CD4-positive, alpha-beta T cell treated with Interleukin-21 for 1 hour (primary cell): ENCODE measurements at regions not wholly inside any gene's neighbourhood (a gene's known extent, or its start where the extent isn't known, plus 50 kb on each side); places are given as distances from the start of the nearest gene placed in this dataset.
"Not testable (repeated sequence)": the region's sequence is repeated elsewhere in the genome, so short reads cannot be mapped to it uniquely, and the experiment has no call there.

Source experiments
- DNase-seq: peaks from one replicate; pipeline ENCODE4 v3.0.0-alpha.2; 2020

DNA sequence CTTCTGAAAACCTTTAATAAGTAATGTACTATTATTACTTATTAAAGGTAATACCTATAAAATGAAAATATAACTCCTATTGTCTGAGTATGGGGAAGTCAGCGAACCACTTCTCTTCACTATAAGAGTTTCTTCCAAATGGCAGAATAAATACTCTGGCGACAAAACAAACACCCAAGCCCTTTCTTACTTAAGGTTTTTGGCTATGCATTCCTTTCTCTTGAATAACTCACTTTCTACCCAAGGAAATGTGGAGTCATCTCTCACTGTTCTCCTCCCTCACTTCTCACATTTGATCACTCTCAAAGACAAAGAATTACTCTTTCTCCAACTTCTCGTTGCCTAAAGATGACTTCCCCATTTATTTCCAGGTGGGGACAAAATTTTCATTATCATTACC is 816.8 kb upstream of the CRIM1 start:
- DNase-seq, result no peak

DNA sequence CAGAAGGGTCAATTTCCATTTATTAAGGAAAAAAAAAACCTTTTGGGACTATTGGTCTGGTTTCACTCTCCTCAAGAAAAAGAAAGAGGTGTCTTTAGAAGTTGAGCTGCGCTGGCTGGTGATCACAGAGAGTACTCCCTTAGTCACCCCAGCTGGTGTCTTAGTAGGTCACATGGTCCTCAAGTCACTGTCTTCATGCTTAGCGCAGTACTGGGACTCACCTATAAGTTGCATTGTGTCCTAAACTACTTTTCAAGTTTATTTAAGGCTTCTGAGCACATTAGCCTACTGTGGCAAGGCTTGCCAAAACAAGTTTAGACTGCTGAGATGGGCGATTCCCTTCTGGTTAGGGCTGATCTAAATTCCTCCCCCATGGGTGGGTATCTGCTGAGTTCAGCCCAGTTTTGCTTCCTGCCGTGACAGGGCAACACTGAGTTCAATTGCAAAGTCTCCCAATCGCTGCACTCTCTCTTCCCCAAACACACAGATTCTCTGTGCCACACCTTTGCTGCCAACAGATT is 824.9 kb upstream of the CRIM1 start:
- no peak for DNase-seq

DNA sequence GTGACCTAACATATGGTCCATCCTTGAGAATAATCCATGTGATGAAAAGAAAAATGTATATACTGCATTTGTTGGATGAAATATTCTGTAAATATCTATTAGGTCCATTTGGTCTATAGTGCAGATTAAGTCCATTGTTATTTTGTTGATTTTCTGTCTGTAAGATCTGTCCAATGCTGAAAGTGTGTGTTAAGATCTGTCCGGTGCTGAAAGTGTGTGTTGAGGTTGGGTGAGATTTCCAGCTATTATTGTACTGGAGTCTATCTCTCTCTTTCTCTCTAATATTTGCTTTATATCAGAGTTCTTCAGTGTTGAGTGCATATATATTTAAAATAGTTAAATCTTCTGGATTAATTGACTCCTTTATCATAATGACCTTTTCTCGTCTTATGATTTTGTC is 828.8 kb upstream of the CRIM1 start:
- no peak for DNase-seq

DNA sequence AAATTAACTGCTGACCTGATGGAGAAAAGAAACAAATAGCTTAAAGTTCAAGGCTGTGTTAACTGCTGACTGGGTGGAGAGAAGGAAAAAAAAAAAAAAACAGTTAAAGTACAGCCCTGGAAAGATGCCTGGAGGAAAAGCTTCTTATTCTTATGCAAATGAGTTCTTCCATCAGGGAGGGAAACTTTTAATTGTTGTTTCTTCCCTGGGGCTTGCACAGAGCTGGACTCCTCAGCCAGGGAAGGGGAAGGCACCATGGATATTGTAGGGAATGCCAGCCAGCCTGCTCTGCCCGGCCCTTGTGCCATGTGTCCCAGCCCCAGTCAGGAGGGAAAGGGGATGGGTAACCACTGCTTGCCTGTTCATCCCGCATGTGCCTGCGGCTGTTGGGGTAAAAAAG is 833.1 kb upstream of the CRIM1 start:
- no peak for DNase-seq

- DNase-seq, result no peak
Observed at GRCh38 chr2:35510636-35511035, 844.9 kb upstream of the CRIM1 start.

GRCh38 chr2:35508601-35509000 is 847.0 kb upstream of the CRIM1 start:
- DNase-seq, result no peak

DNA sequence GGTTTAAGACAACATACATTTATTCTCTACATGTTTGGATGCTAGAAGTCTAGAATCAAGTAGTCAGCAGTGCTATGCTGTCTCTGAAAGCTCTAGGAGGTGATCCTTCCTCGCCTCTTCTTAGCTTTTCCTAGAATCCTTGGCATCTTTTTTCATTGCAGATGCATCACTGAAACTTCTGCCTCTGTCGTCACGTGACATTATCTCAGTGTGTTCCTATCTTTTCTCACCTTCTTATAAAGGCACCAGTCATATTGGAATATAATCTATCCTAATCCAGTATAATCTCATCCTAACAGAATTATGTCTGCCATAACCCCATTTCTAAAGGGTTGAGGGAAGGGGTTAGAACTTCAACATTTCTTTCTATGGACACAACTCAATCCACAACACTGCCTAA is 851.2 kb upstream of the CRIM1 start:
- DNase-seq, result no peak

DNA sequence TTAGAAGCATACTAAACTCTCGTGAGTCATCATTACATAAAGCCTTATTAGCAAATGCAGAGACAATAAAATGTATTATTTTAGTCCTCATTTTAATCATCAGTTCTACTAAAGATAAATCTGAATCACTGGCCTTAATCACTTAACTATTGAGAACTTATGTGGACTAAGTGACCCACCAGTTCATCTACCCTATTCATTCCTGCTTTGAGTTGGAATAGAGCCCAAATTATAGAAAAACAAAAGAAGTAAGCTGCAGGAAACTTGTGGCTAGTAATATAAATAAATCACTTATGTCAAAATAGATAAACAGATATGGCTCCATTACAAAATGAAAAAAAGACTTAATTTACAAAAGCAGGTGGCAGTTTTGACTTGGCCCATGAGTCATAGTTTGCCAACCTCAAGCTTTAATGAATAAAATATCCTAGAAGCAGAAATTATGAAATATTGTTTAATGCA is 851.8 kb upstream of the CRIM1 start:
- DNase-seq, result no peak

GRCh38 chr2:35503311-35503710 is 852.3 kb upstream of the CRIM1 start:
- DNase-seq, result no peak

GRCh38 chr2:35501076-35501475 is 854.5 kb upstream of the CRIM1 start:
- no peak for DNase-seq

DNA sequence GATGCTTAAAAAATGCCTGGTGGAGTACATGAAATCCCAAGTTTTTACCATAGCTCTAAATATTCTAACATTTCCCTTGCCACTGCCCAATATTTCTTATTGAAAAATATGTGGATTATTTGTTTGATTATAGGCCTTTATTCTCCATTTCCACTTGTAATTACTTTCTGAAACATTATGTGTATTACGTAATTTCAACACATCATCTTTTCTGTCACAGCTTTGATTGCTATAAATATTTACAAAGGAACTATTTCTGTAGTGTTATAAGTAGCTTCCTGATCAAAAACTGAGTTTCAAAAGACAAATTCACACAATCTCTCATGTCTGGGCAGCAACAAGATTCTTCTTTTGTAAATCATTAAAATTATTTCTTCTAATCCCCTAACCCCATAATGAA is 859.6 kb upstream of the CRIM1 start:
- DNase-seq, result no peak

DNA sequence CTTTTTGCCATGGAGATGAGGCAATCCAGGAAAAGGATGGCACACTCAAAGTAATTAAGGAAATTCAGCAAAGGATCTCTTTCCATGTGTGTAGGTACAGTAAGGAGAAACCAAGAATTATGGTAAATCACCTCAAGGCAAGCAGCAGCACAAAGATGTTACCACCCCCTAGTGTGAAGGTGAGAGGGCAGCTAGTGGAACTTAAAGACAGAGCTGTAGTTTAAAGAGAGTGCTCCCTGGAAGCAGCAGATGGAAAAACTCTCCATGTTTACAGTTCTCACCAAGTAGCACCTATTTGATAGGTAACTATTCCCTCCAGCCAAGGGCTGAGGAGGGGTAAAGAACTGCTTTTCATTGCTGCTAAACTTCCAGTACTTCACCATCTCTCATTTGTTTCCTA is 860.4 kb upstream of the CRIM1 start:
- no peak for DNase-seq

GRCh38 chr2:35478121-35478520 is 877.5 kb upstream of the CRIM1 start:
- DNase-seq, result not testable (repeated sequence)

DNA sequence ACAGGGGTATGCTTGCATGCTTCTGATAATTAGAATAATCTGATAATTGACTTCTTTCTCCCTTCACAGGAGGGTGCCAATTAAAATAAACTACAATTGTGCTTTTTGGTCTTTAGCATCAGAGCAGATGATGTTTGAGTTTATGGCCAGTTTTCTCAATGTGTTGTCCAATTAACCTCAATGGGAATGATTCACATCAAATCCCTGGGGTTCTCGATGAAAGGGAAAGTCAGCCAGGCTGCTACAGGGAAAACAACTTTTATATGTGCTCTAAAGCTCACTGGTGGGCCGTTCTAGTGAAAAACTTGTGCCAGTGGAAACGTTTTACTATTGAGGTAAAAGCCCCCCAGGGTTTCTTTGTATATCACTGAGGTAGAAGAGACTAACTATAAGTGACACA is 887.3 kb upstream of the CRIM1 start:
- DNase-seq, result no peak

- no peak for DNase-seq
Observed at GRCh38 chr2:35463805-35464596, 891.6 kb upstream of the CRIM1 start.

DNA sequence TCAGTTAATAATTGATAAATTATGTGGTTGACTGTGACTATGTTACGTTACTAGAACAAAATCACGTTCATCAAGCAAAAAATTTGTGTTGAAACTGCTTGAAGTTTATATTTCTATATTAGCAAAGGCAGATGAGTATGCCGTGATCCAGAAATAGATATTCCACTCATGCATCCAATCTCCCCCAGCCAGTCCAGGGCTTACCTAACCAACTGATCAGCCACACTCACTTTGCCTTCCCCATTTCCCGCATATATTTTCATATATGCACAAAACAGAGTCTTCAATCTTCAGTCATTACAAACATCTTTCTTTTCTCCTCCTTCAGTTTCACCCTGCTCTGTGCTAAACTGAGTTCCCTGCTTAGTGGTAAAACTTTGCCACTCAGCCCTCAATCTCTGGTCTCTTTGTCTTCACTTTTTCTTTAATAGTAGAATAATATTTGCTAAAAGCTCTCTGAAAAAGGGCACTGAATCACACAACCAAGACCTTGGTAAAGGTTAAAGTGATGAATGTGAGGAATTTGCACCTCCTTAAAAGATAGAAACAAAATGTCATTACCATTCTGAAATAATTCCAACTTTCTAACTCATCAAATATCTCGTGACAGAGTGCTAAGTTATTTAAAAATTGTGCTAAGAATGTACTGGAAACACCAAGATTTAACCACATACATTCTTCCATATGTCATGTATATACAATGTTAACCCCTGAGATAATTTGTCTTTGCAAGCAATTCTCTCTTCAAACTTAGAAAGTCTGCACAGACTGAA is 893.2 kb upstream of the CRIM1 start:
- no peak for DNase-seq

GRCh38 chr2:35461406-35461805 is 894.2 kb upstream of the CRIM1 start:
- no peak for DNase-seq

GRCh38 chr2:35454966-35455638 is 900.5 kb upstream of the CRIM1 start:
- no peak for DNase-seq

GRCh38 chr2:35447821-35448220 is 907.8 kb upstream of the CRIM1 start:
- DNase-seq, result no peak

- no peak for DNase-seq
Observed at GRCh38 chr2:35447215-35447614, 908.4 kb upstream of the CRIM1 start.

DNA sequence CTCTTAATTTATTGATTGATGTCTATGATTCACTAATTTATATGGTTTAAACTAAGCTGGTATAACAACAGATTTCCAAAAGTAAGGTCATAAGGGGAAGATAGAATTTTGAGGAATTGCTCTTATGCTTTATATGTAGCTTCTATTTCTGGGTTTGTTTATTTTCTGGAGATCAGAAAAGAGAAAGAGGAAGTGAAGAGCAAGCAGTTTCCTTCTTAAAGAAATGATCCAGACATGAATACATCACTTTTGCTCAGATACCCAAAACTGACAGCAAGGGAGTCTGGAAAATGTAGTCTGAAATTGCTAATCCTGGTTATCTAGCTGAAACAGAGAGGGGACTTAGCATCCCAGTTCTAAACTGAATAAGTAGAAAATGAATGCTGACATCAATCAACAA is 912.5 kb upstream of the CRIM1 start:
- DNase-seq, result no peak

DNA sequence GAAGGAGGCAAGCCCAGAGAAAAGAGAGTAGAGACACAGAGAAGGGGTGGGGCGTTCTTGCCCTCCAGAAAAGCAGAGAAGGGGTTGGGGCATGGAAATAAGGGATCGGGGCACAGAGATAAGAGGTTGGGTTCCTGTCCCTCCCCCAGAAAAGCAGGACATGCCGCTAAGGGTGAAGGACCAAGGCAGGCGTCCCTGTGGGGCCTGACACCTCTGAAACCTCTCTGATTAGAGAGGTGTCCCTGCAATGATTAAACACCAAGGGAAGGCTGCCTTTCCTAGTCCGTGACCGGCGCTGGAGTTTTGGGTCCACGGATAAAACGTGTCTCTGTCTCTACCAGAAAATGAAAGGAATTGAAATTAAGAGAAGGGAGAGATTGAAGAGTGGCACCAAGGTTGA is 914.0 kb upstream of the CRIM1 start:
- DNase-seq, result not testable (repeated sequence)

- not testable (repeated sequence) for DNase-seq
Observed at GRCh38 chr2:35440308-35440707, 915.3 kb upstream of the CRIM1 start.

- DNase-seq, result not testable (repeated sequence)
Observed at GRCh38 chr2:35436893-35437292, 918.7 kb upstream of the CRIM1 start.
